HTR-8/SVneo (cell line): ENCODE measurements at regions not wholly inside any gene's neighbourhood (a gene's known extent, or its start where the extent isn't known, plus 50 kb on each side); places are given as distances from the start of the nearest gene placed in this dataset.

Experiments
- DNase-seq: peaks from one replicate; pipeline ENCODE4 v3.0.0; 2011; ENCODE audit warnings: low spot score, mixed read lengths; ENCODE audit not compliant: insufficient read length
- FAIRE-seq: peaks from 2 replicates; lab custom pipeline; 2011; peaks lifted over from hg19 to GRCh38; lab: Jason Lieb, UNC

- FAIRE-seq (no peak), DNase-seq (peak; percentile 13)
Observed at GRCh38 chr3:165903885-165904630, 66.8 kb upstream of the BCHE start.

GRCh38 chr3:165899066-165899465 is 61.8 kb upstream of the BCHE start:
- FAIRE-seq (no peak), DNase-seq (no peak)

- no peak for DNase-seq
- no peak for FAIRE-seq
Observed at GRCh38 chr3:165897137-165897536, 59.9 kb upstream of the BCHE start.

- DNase-seq (no peak), FAIRE-seq (no peak)
Observed at GRCh38 chr3:165895919-165896318, 58.7 kb upstream of the BCHE start.

GRCh38 chr3:165892565-165892964 is 55.3 kb upstream of the BCHE start:
- DNase-seq (no peak), FAIRE-seq (no peak)
